ENCODE measurements at regions not wholly inside any gene's neighbourhood (a gene's known extent, or its start where the extent isn't known, plus 50 kb on each side); places are given as distances from the start of the nearest gene placed in this dataset.

GRCh38 chr13:111612886-111613285, 292.4 kb downstream of the TEX29 start:
- Histone ChIP-seq H3K79me2 (ENCODE audit: insufficient read depth, low read length) (no peaks in the 10 kb centered on the region), H3K9me3 (ENCODE audit: low read depth, low read length) (no peaks in the 10 kb centered on the region), H2AFZ (ENCODE audit: low read length) (no peak overlapping the region), H3K36me3 (ENCODE audit: insufficient read depth, low read length) (no peaks in the 10 kb centered on the region), H3K27ac (ENCODE audit: low read depth, low read length) (no peak overlapping the region), H3K27me3 (ENCODE audit: insufficient read depth, low read length) (no peaks in the 10 kb centered on the region), H3K4me1 (ENCODE audit: insufficient read depth, low read length) (no peaks in the 10 kb centered on the region), H3K4me2 (ENCODE audit: insufficient read depth, low read length) (no peak overlapping the region), H3K4me3 (ENCODE audit: insufficient read depth, low read length) (no peak overlapping the region), H4K20me1 (ENCODE audit: insufficient read depth, low read length) (no peaks in the 10 kb centered on the region)
- no peak for DNase-seq (ENCODE audit: insufficient read length, low spot score, missing footprints)
- no peak for TF ChIP-seq CTCF (IDR thresholded peaks at IDR 0.05; ENCODE audit: extremely low read depth, low read depth, low read length)

GRCh38 chr13:111614009-111614408, 293.6 kb downstream of the TEX29 start:
- no peak for DNase-seq (ENCODE audit: insufficient read length, low spot score, missing footprints)
- TF ChIP-seq CTCF (IDR thresholded peaks at IDR 0.05; ENCODE audit: extremely low read depth, low read depth, low read length) = no peak
- H3K4me1 ChIP-seq (ENCODE audit: insufficient read depth, low read length) = no peaks in the 10 kb centered on the region

GRCh38 chr13:111614613-111615012, 294.2 kb downstream of the TEX29 start:
- no peak for TF ChIP-seq CTCF (IDR thresholded peaks at IDR 0.05; ENCODE audit: extremely low read depth, low read depth, low read length)

More at GRCh38 chr13:111614009-111614408, 293.6 kb downstream of the TEX29 start:
- Histone ChIP-seq H3K4me3 (ENCODE audit: insufficient read depth, low read length) (no peak overlapping the region), H3K4me2 (ENCODE audit: insufficient read depth, low read length) (no peak overlapping the region), H3K36me3 (ENCODE audit: insufficient read depth, low read length) (no peaks in the 10 kb centered on the region), H3K27ac (ENCODE audit: low read depth, low read length) (no peak overlapping the region), H3K79me2 (ENCODE audit: insufficient read depth, low read length) (no peaks in the 10 kb centered on the region), H3K9me3 (ENCODE audit: low read depth, low read length) (no peaks in the 10 kb centered on the region), H3K27me3 (ENCODE audit: insufficient read depth, low read length) (no peaks in the 10 kb centered on the region), H2AFZ (ENCODE audit: low read length) (no peak overlapping the region), H4K20me1 (ENCODE audit: insufficient read depth, low read length) (no peaks in the 10 kb centered on the region)

GRCh38 chr13:111616203-111616602, 295.8 kb downstream of the TEX29 start:
- H3K27me3 ChIP-seq (ENCODE audit: insufficient read depth, low read length) = no peaks in the 10 kb centered on the region
- H4K20me1 ChIP-seq (ENCODE audit: insufficient read depth, low read length) = no peaks in the 10 kb centered on the region
- no peak overlapping the region for H2AFZ ChIP-seq (ENCODE audit: low read length)
- no peak overlapping the region for H3K4me3 ChIP-seq (ENCODE audit: insufficient read depth, low read length)
- H3K79me2 ChIP-seq (ENCODE audit: insufficient read depth, low read length) = no peaks in the 10 kb centered on the region
- H3K4me2 ChIP-seq (ENCODE audit: insufficient read depth, low read length) = no peak overlapping the region
- TF ChIP-seq CTCF (IDR thresholded peaks at IDR 0.05; ENCODE audit: extremely low read depth, low read depth, low read length) = no peak
- no peak for DNase-seq (ENCODE audit: insufficient read length, low spot score, missing footprints)
- no peaks in the 10 kb centered on the region for H3K36me3 ChIP-seq (ENCODE audit: insufficient read depth, low read length)
- no peak overlapping the region for H3K27ac ChIP-seq (ENCODE audit: low read depth, low read length)
- H3K4me1 ChIP-seq (ENCODE audit: insufficient read depth, low read length) = no peaks in the 10 kb centered on the region
- H3K9me3 ChIP-seq (ENCODE audit: low read depth, low read length) = no peaks in the 10 kb centered on the region

More at GRCh38 chr13:111614613-111615012, 294.2 kb downstream of the TEX29 start:
- no peaks in the 10 kb centered on the region for H3K27me3 ChIP-seq (ENCODE audit: insufficient read depth, low read length)
- H3K4me3 ChIP-seq (ENCODE audit: insufficient read depth, low read length) = no peak overlapping the region
- DNase-seq (ENCODE audit: insufficient read length, low spot score, missing footprints) = no peak
- H2AFZ ChIP-seq (ENCODE audit: low read length) = no peak overlapping the region
- no peak overlapping the region for H3K27ac ChIP-seq (ENCODE audit: low read depth, low read length)
- no peaks in the 10 kb centered on the region for H3K36me3 ChIP-seq (ENCODE audit: insufficient read depth, low read length)
- H3K9me3 ChIP-seq (ENCODE audit: low read depth, low read length) = no peaks in the 10 kb centered on the region
- H3K4me2 ChIP-seq (ENCODE audit: insufficient read depth, low read length) = no peak overlapping the region
- no peaks in the 10 kb centered on the region for H3K4me1 ChIP-seq (ENCODE audit: insufficient read depth, low read length)
- no peaks in the 10 kb centered on the region for H3K79me2 ChIP-seq (ENCODE audit: insufficient read depth, low read length)
- H4K20me1 ChIP-seq (ENCODE audit: insufficient read depth, low read length) = no peaks in the 10 kb centered on the region
